Urinary bladder (tissue), 3 donors: ENCODE measurements at regions not wholly inside any gene's neighbourhood (a gene's known extent, or its start where the extent isn't known, plus 50 kb on each side); places are given as distances from the start of the nearest gene placed in this dataset.

Experiments used
- DNase-seq: peaks from one replicate; pipeline ENCODE4 v3.0.0-alpha.2; 2015; ENCODE audit errors: extremely low spot score
- H3K27ac ChIP-seq: one replicate; pipeline ENCODE4 v1.5.1; 2013; ENCODE audit warnings: low read depth, mild to moderate bottlenecking, moderate library complexity
- H3K36me3 ChIP-seq: one replicate; pipeline ENCODE4 v1.6.1; 2013; ENCODE audit warnings: mild to moderate bottlenecking, moderate library complexity; ENCODE audit not compliant: insufficient read depth
- H3K4me1 ChIP-seq: one replicate; pipeline ENCODE4 v1.6.1; 2013; ENCODE audit warnings: mild to moderate bottlenecking, moderate library complexity; ENCODE audit not compliant: insufficient read depth
- H3K4me3 ChIP-seq: one replicate; pipeline ENCODE4 v1.5.1; 2013; ENCODE audit warnings: low read depth, low read length
- WGBS: extraction: QIAGEN DNeasy Blood & Tissue Kit; methylation state at CpG from one replicate; pipeline ENCODE4 v1.1.7; 2013; 5-methylcytosine and 5-hydroxymethylcytosine counted together
- donor health status: healthy with polysubstance abuse.
- donor health status: healthy.

DNA sequence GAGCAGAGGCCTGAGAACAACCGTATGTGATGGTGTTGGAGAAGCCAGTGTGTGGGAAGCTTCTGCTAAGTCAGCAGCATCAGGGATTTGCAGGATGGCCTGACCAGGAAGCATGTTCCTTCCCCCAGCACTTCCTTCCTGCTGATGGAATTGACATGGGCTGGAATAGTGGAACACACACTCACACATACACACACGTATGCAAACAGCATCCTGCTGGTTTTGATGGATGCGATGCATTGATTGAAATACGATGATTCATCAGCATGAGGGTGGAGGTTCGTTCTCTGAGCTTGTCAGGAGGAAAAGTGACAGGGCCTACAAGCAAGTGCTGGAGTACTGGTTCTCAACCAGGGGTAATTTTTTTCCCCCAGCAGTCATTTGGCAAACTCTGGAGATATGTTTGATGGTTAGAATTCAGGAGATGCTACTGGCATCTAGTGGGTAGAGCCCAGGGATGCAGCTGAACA lies 229.1 kb downstream of the NFATC2 start:
- WGBS: 74% methylated on average over 5 of the region's 5 CpGs
- Histone ChIP-seq H3K36me3 (no peaks in the 10 kb centered on the region), H3K27ac (no peak overlapping the region), H3K4me1 (no peaks in the 10 kb centered on the region), H3K4me3 (no peak overlapping the region)
- no peak for DNase-seq

- H3K4me3 ChIP-seq: no peak overlapping the region
- H3K27ac ChIP-seq: no peak overlapping the region
- WGBS: 67% methylated on average over 3 of the region's 3 CpGs
- no peaks in the 10 kb centered on the region for H3K4me1 ChIP-seq
- no peak for DNase-seq
- H3K36me3 ChIP-seq: no peaks in the 10 kb centered on the region
Observed at GRCh38 chr20:51312480-51312783, 230.1 kb downstream of the NFATC2 start.

DNA sequence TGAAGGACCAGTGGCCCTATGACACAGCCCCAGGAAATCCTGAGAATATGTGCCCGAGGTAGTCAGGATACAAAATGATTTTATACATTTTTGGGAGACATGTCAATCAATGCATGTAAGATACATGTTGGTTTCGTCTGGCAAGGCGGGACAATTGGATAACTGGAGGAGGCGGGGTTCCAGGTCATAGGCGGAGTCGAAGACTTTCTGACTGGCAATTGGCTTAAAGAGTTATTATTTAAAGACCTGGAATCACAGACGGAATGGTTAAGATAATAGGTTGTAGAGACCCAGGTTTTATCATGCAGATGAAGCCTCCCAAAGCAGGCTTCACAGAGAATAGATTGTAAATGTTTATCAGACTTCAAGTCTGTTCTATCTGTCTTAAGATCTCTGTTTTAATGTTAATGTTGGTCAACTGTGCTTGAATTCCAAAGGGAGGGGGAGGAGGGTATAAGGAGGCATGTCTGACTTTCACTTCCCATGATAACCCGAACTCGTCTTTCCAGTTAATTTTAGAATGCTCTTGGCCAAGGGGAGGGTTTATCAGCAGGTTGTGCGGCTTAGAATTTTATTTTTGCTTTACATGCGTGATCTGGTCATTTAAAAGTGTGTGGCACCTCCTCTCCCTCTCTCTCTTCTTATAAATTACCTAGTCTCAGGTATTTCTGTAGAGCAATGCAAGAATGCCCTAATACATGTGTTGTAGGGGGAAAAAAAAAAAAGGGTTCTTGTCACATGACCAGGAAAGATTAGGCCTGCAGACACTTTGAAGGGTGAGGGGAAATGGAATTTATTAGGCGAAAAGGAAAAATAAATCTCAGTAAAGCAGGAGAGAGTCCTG lies 230.7 kb downstream of the NFATC2 start:
- WGBS: 56% methylated on average over 12 of the region's 12 CpGs
- H3K27ac ChIP-seq: no peak overlapping the region
- H3K36me3 ChIP-seq: no peaks in the 10 kb centered on the region
- H3K4me3 ChIP-seq: no peak overlapping the region
- DNase-seq: peak; percentile 43
- H3K4me1 ChIP-seq: no peaks in the 10 kb centered on the region

- Histone ChIP-seq H3K4me3 (no peak overlapping the region), H3K27ac (no peak overlapping the region), H3K36me3 (no peaks in the 10 kb centered on the region), H3K4me1 (no peaks in the 10 kb centered on the region)
- no peak for DNase-seq
- 74% methylated on average over 2 of the region's 2 CpGs for WGBS
Observed at GRCh38 chr20:51310216-51310615, 232.3 kb downstream of the NFATC2 start.

GRCh38 chr20:51309128-51309527 lies 233.4 kb downstream of the NFATC2 start:
- Histone ChIP-seq H3K4me3 (no peak overlapping the region), H3K4me1 (no peaks in the 10 kb centered on the region), H3K27ac (no peak overlapping the region), H3K36me3 (no peaks in the 10 kb centered on the region)
- WGBS: 70% methylated on average over 2 of the region's 2 CpGs
- no peak for DNase-seq

DNA sequence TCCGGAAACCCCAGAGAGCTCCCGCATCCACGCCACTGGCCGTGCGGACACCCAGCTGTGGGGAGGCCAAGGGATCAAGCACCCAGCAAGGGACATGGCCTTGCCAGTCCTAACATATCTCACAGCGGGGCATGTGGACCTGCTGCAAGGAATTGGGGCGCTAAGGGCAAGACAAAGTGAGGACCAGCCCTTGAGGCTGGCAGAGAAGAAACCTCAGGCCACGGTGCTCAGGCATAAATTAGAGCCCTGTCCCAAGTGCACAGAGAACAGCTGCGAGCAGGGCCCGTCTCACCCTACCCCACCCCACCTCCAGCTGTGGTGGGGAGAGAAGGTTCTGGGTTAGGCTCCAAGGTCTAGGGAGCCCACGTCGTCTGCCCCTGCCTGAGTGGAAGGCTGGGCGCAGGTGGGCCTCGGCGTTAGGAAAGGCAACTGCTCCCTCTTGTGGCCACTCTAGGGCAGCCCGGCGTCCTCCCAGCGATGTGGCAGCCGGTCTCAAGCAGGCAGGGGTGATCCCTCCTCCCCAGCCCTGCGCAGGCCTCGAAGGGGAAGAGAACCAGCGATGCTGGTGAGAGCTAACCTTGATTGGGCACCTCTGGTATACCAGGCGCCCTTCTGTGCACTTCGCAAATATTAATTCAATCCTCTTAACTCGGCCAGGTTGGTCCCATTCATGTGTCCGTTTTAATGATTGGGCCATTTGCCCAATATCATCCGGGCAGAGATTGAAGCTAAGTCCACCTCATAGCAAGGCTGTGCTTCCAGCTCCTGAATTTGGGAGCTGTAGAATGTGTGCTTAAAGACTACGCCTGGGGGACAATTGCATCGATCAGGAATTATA lies 235.8 kb downstream of the NFATC2 start:
- Histone ChIP-seq H3K27ac (no peak overlapping the region), H3K36me3 (no peaks in the 10 kb centered on the region), H3K4me1 (no peaks in the 10 kb centered on the region), H3K4me3 (no peak overlapping the region)
- 33% methylated on average over 29 of the region's 29 CpGs for WGBS
- DNase-seq: peak; percentile 25

GRCh38 chr20:51306081-51306480 lies 236.4 kb downstream of the NFATC2 start:
- H3K4me1 ChIP-seq: no peaks in the 10 kb centered on the region
- 84% methylated on average over 8 of the region's 8 CpGs for WGBS
- no peak overlapping the region for H3K27ac ChIP-seq
- no peaks in the 10 kb centered on the region for H3K36me3 ChIP-seq
- H3K4me3 ChIP-seq: no peak overlapping the region
- no peak for DNase-seq

GRCh38 chr20:51305316-51306052 lies 237.0 kb downstream of the NFATC2 start:
- no peak for DNase-seq
- no peaks in the 10 kb centered on the region for H3K36me3 ChIP-seq
- H3K27ac ChIP-seq: no peak overlapping the region
- H3K4me1 ChIP-seq: no peaks in the 10 kb centered on the region
- H3K4me3 ChIP-seq: no peak overlapping the region
- WGBS: 66% methylated on average over 6 of the region's 6 CpGs

- no peaks in the 10 kb centered on the region for H3K4me1 ChIP-seq
- no peaks in the 10 kb centered on the region for H3K36me3 ChIP-seq
- WGBS: 93% methylated on average over 11 of the region's 11 CpGs
- no peak overlapping the region for H3K27ac ChIP-seq
- H3K4me3 ChIP-seq: no peak overlapping the region
- DNase-seq: no peak
Observed at GRCh38 chr20:51303731-51304670, 238.5 kb downstream of the NFATC2 start.

GRCh38 chr20:51301026-51301425 lies 241.5 kb downstream of the NFATC2 start:
- 76% methylated on average over 4 of the region's 4 CpGs for WGBS
- Histone ChIP-seq H3K4me3 (no peak overlapping the region), H3K27ac (no peak overlapping the region), H3K36me3 (no peaks in the 10 kb centered on the region), H3K4me1 (no peaks in the 10 kb centered on the region)
- no peak for DNase-seq

GRCh38 chr20:51300104-51300503 lies 242.4 kb downstream of the NFATC2 start:
- H3K36me3 ChIP-seq: no peaks in the 10 kb centered on the region
- no peak overlapping the region for H3K27ac ChIP-seq
- no peaks in the 10 kb centered on the region for H3K4me1 ChIP-seq
- 62% methylated on average over 2 of the region's 2 CpGs for WGBS
- no peak for DNase-seq
- no peak overlapping the region for H3K4me3 ChIP-seq

GRCh38 chr20:51299413-51299812 lies 243.1 kb downstream of the NFATC2 start:
- 98% methylated on average over 1 of the region's 1 CpG for WGBS
- DNase-seq: no peak
- Histone ChIP-seq H3K36me3 (no peaks in the 10 kb centered on the region), H3K27ac (no peak overlapping the region), H3K4me1 (no peaks in the 10 kb centered on the region), H3K4me3 (no peak overlapping the region)
